ENCODE measurements at regions not wholly inside any gene's neighbourhood (a gene's known extent, or its start where the extent isn't known, plus 50 kb on each side); places are given as distances from the start of the nearest gene placed in this dataset.

GRCh38 chr16:75921281-75921680 lies 195.0 kb upstream of the CPHXL start:
- H3K36me3 ChIP-seq, result no peaks in the 10 kb centered on the region
- WGBS, 2 donors, result 77 to 78% methylated on average over 2 of the region's 2 CpGs

GRCh38 chr16:75922250-75922649 lies 196.0 kb upstream of the CPHXL start:
- DNase-seq, result no peak
- Histone ChIP-seq H3K4me1 (peaks cover 0 to 4% of the 10 kb centered on the region in 2 donors), H3K9me3 (no peaks in the 10 kb centered on the region), H3K27ac (no peak overlapping the region), H3K36me3 (no peaks in the 10 kb centered on the region), H3K4me3 (replicated peaks in 1 of 3) (no peak overlapping the region), H3K27me3 (no peaks in the 10 kb centered on the region)
- WGBS, 2 donors, result 82 to 86% methylated on average over 3 of the region's 3 CpGs
- intact Hi-C loops (cut with DNase I), result no loop called here
- TF ChIP-seq POLR2A (IDR thresholded peaks at IDR 0.05) (no peak), CTCF (IDR thresholded peaks at IDR 0.05) (no peak)

More at GRCh38 chr16:75921281-75921680, 195.0 kb upstream of the CPHXL start:
- TF ChIP-seq POLR2A (IDR thresholded peaks at IDR 0.05) (no peak), CTCF (IDR thresholded peaks at IDR 0.05) (no peak)
- intact Hi-C loops (cut with DNase I), result no loop called here
- Histone ChIP-seq H3K4me1 (peaks cover 0 to 4% of the 10 kb centered on the region in 2 donors), H3K27me3 (no peaks in the 10 kb centered on the region), H3K4me3 (replicated peaks in 1 of 3) (no peak overlapping the region), H3K9me3 (no peaks in the 10 kb centered on the region), H3K27ac (no peak overlapping the region)
- DNase-seq, result no peak

DNA sequence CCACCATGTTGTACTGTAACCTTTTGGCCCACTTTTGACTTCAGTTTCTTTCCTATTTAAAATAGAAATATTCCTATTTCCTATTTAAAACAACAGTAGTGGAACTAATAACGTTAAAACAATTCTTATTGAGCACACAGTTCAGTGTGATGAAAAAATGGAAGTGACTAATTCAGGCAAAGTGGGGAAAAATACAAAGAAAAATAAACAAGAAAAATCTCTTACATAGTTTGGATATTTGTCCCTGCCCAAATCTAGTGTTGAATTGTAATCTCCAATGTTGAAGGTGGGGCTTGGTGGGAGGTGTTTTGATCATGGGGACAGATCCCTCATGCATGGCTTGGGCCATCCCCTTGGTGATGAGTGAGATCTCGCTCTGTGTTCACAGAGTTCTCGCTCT lies 198.1 kb upstream of the CPHXL start:
- Histone ChIP-seq H3K27me3 (no peaks in the 10 kb centered on the region), H3K4me3 (replicated peaks in 1 of 3) (no peak overlapping the region), H3K4me1 (peaks cover 0 to 4% of the 10 kb centered on the region in 2 donors), H3K36me3 (no peaks in the 10 kb centered on the region), H3K27ac (no peak overlapping the region), H3K9me3 (no peaks in the 10 kb centered on the region)
- intact Hi-C loops (cut with DNase I), result no loop called here
- TF ChIP-seq CTCF (IDR thresholded peaks at IDR 0.05) (no peak), POLR2A (IDR thresholded peaks at IDR 0.05) (no peak)
- DNase-seq, result no peak
- 80 to 83% methylated on average over 3 of the region's 3 CpGs for WGBS, 2 donors

- 19 to 43% methylated on average over 4 of the region's 4 CpGs for WGBS, 2 donors
- H3K36me3 ChIP-seq, result no peaks in the 10 kb centered on the region
- TF ChIP-seq POLR2A (IDR thresholded peaks at IDR 0.05) (no peak), CTCF (IDR thresholded peaks at IDR 0.05) (no peak)
- H3K4me3 ChIP-seq (replicated peaks in 1 of 3), result no peak overlapping the region
- no peak for DNase-seq
- no peaks in the 10 kb centered on the region for H3K27me3 ChIP-seq
- intact Hi-C loops (cut with DNase I), result no loop called here
- H3K27ac ChIP-seq, result no peak overlapping the region
- H3K9me3 ChIP-seq, result no peaks in the 10 kb centered on the region
- H3K4me1 ChIP-seq, result peaks cover 0 to 4% of the 10 kb centered on the region in 2 donors
These were observed 201.5 kb upstream of the CPHXL start for GRCh38 chr16:75927810-75928209.

DNA sequence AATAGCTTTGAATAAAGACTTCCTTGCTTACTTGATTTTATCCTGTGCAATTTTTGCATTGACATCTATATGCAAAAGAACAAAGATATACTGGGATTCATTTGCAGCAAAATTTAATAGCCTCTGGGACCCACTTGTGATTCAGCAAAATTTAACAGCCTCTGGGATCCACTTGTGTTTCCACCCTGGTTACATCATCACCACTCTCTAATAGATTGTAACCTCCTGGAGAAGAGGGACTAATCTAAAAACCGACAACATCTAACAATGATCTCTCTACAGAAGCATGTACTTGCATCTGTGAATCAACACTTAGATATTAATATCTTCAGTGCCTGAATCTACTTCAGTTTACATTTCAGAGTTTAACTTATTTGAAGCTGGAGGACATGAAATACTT lies 202.0 kb upstream of the CPHXL start:
- WGBS, 2 donors, result 74 to 94% methylated on average over 1 of the region's 1 CpG
- H3K27ac ChIP-seq, result no peak overlapping the region
- H3K27me3 ChIP-seq, result no peaks in the 10 kb centered on the region
- no peak for TF ChIP-seq CTCF (IDR thresholded peaks at IDR 0.05)
- no peak for TF ChIP-seq POLR2A (IDR thresholded peaks at IDR 0.05)
- no peaks in the 10 kb centered on the region for H3K36me3 ChIP-seq
- peaks cover 0 to 4% of the 10 kb centered on the region in 2 donors for H3K4me1 ChIP-seq
- DNase-seq, result no peak
- intact Hi-C loops (cut with DNase I), result no loop called here
- no peaks in the 10 kb centered on the region for H3K9me3 ChIP-seq
- H3K4me3 ChIP-seq (replicated peaks in 1 of 3), result no peak overlapping the region
